VCaP (cell line): ENCODE measurements at regions not wholly inside any gene's neighbourhood (a gene's known extent, or its start where the extent isn't known, plus 50 kb on each side); places are given as distances from the start of the nearest gene placed in this dataset.

ENCODE experiments used
- H3K27ac ChIP-seq: fragments of 450-650 bp; 2 replicates; pipeline ENCODE4 v1.5.1; 2017
- CTCF ChIP-seq: fragments of 450-650 bp; conservative IDR thresholded peaks from 2 replicates; pipeline ENCODE4 v1.5.1; 2017; ENCODE audit warnings: mild to moderate bottlenecking, moderate library complexity

DNA sequence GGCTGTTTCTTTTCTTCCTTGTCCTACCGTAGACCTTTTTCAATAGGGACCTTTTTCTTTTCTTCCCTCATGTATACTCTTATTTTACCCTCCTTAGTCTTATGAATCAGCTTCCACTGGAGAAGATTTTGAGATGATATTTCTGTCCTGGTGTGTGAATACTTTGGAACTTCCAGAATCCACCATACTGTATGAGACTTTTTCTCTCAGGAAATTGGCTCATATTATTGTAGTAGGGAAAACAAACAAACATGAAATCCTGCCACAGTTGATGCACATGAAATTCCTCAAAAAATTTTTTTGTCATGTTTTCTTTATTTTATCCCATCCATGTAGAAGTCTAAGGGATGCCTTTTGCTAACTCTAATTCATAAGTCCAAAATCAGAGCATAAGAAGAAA is 289.3 kb upstream of the PLSCR5 start:
- TF ChIP-seq CTCF, result no peak
- H3K27ac ChIP-seq, result no peak overlapping the region

DNA sequence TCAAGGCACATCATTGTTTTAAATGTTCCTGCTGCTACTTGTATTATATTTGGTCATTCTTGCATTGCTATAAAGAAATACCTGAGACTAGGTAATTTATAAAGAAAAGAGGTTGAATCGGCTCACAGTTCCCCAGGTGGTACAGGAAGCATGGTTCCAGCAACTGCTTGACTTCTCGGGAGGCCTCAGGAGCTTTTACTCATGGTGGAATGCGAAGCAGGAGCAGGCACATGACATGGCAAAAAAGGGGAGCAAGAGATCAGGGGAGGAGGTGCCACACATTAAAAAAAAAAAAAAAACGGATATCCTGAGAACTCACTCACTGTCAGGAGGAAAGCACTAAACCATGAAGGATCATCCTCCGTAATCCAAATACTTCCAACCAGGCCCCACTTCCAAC is 286.9 kb upstream of the PLSCR5 start:
- no peak for TF ChIP-seq CTCF
- H3K27ac ChIP-seq, result no peak overlapping the region

GRCh38 chr3:146889626-146890025 is 284.5 kb upstream of the PLSCR5 start:
- no peak for TF ChIP-seq CTCF
- H3K27ac ChIP-seq, result no peak overlapping the region

GRCh38 chr3:146888176-146888575 is 283.0 kb upstream of the PLSCR5 start:
- H3K27ac ChIP-seq, result no peak overlapping the region
- TF ChIP-seq CTCF, result no peak

- TF ChIP-seq CTCF, result no peak
- no peak overlapping the region for H3K27ac ChIP-seq
These were observed 279.6 kb upstream of the PLSCR5 start for GRCh38 chr3:146884721-146885120.

- no peak overlapping the region for H3K27ac ChIP-seq
- no peak for TF ChIP-seq CTCF
These were observed 279.1 kb upstream of the PLSCR5 start for GRCh38 chr3:146884296-146884695.

DNA sequence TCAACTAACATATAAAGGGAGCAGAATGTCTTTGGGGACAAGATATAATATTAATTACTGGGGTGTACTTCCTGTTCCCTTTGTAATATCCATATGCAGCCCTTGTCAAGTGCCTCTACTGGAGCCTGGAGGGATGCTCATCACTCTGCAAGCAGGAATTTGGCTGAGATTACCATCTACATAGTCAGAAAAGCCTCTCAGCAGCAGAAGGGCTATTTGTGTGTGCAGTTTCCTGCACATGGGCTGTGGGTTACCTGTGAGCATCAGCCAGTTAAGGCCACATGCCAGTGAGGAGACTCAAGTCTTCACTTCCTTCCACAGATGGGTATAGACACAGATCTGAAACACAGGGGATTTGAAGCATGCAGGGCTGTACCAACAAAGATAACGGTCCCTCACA is 278.1 kb upstream of the PLSCR5 start:
- no peak overlapping the region for H3K27ac ChIP-seq
- TF ChIP-seq CTCF, result no peak
